ENCODE measurements at regions not wholly inside any gene's neighbourhood (a gene's known extent, or its start where the extent isn't known, plus 50 kb on each side); places are given as distances from the start of the nearest gene placed in this dataset.
A peak's percentile ranks its signal among the peaks of the same experiment; 100 is the strongest.

DNA sequence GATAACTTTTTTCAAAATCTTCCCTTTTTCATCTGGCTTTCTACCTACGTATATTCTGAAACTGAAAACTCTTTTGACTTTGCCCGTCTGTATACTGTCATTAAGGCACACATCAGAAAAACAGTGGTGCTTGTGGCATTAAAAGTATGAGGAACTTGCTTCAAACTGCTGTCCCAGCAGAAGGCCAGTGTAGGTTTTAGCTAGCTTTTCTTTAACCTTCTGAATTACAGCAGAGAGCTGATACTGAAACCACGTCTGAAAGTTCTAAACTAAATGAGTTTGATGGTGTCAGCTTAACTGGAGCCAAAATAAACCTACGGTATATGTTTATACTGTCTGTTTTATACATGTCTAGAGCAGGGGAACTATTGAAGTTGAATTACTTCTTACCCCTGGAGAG is 283.4 kb downstream of the TFEC start:
- no peaks in the 10 kb centered on the region for H3K36me3 ChIP-seq (replicated peaks; ENCODE audit: insufficient read depth, low read length)
- no peaks in the 10 kb centered on the region for H3K79me2 ChIP-seq (ENCODE audit: low read length)
- peak overlapping the region; percentile 39 for H3K9ac ChIP-seq (ENCODE audit: low read length)
- no peaks in the 10 kb centered on the region for H3K9me2 ChIP-seq (replicated peaks; ENCODE audit: insufficient read depth, low read length)
- H3K27ac ChIP-seq (ENCODE audit: low read length) = peak overlapping the region; percentile 81
- no peaks in the 10 kb centered on the region for H4K20me1 ChIP-seq (ENCODE audit: insufficient read depth, low read length)
- no peaks in the 10 kb centered on the region for H3K9me3 ChIP-seq (replicated peaks; ENCODE audit: insufficient read depth, low read length)
- H2AFZ ChIP-seq (ENCODE audit: low read length) = peak overlapping the region; percentile 26; the same call in 1 of the 2 replicates
- TF ChIP-seq EZH2phosphoT487 (IDR thresholded peaks at IDR 0.05; ENCODE audit: low read length) (no peak), EZH2 (optimal IDR thresholded peaks at IDR 0.05; ENCODE audit: low read depth, low read length) (no peak)
- TF ChIP-seq, protein P1, sequence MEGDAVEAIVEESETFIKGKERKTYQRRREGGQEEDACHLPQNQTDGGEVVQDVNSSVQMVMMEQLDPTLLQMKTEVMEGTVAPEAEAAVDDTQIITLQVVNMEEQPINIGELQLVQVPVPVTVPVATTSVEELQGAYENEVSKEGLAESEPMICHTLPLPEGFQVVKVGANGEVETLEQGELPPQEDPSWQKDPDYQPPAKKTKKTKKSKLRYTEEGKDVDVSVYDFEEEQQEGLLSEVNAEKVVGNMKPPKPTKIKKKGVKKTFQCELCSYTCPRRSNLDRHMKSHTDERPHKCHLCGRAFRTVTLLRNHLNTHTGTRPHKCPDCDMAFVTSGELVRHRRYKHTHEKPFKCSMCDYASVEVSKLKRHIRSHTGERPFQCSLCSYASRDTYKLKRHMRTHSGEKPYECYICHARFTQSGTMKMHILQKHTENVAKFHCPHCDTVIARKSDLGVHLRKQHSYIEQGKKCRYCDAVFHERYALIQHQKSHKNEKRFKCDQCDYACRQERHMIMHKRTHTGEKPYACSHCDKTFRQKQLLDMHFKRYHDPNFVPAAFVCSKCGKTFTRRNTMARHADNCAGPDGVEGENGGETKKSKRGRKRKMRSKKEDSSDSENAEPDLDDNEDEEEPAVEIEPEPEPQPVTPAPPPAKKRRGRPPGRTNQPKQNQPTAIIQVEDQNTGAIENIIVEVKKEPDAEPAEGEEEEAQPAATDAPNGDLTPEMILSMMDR (IDR thresholded peaks at IDR 0.05; ENCODE audit: low read length) = no peak
- DNase-seq = peak; percentile 98
- H3K4me1 ChIP-seq (ENCODE audit: low read length) = peaks cover 5% of the 10 kb centered on the region
- peak overlapping the region; percentile 40 for H3K4me3 ChIP-seq (ENCODE audit: low read length)
- peaks cover 18% of the 10 kb centered on the region for H3F3A ChIP-seq (ENCODE audit: insufficient read depth, low read length)
- H3K27me3 ChIP-seq (replicated peaks; ENCODE audit: insufficient read depth, low read length) = no peaks in the 10 kb centered on the region
- H3K4me2 ChIP-seq (ENCODE audit: low read depth, low read length) = peak overlapping the region; percentile 82

DNA sequence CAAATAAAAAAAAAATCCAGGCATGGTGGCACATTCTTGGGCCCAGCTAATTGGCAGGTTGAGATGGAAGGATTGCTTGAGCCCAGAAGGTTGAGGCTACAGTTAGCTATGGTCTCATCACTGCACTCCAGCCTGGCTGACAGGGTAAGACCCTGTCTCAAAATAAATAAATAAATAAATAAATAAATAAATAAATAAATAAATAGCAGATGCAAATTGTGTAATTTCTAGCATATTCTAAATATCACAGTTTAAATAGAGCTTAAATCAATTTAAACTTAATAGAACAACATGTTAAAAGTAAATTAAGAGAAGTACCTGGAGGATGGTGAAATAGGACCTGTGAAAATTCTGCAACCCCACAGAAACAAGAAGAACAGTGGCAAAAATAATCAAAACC is 290.5 kb downstream of the TFEC start:
- no peaks in the 10 kb centered on the region for H3K27me3 ChIP-seq (replicated peaks; ENCODE audit: insufficient read depth, low read length)
- no peak overlapping the region for H2AFZ ChIP-seq (ENCODE audit: low read length)
- no peak overlapping the region for H3K4me3 ChIP-seq (ENCODE audit: low read length)
- no peaks in the 10 kb centered on the region for H3K79me2 ChIP-seq (ENCODE audit: low read length)
- TF ChIP-seq EZH2 (optimal IDR thresholded peaks at IDR 0.05; ENCODE audit: low read depth, low read length) (no peak), EZH2phosphoT487 (IDR thresholded peaks at IDR 0.05; ENCODE audit: low read length) (no peak)
- TF ChIP-seq, protein P1 (IDR thresholded peaks at IDR 0.05; ENCODE audit: low read length) = no peak
- no peak overlapping the region for H3K4me2 ChIP-seq (ENCODE audit: low read depth, low read length)
- H3K9me2 ChIP-seq (replicated peaks; ENCODE audit: insufficient read depth, low read length) = no peaks in the 10 kb centered on the region
- H3F3A ChIP-seq (ENCODE audit: insufficient read depth, low read length) = no peaks in the 10 kb centered on the region
- no peaks in the 10 kb centered on the region for H3K4me1 ChIP-seq (ENCODE audit: low read length)
- no peak overlapping the region for H3K27ac ChIP-seq (ENCODE audit: low read length)
- H3K36me3 ChIP-seq (replicated peaks; ENCODE audit: insufficient read depth, low read length) = no peaks in the 10 kb centered on the region
- no peak overlapping the region for H3K9ac ChIP-seq (ENCODE audit: low read length)
- no peak for DNase-seq
- H3K9me3 ChIP-seq (replicated peaks; ENCODE audit: insufficient read depth, low read length) = no peaks in the 10 kb centered on the region
- H4K20me1 ChIP-seq (ENCODE audit: insufficient read depth, low read length) = no peaks in the 10 kb centered on the region

DNA sequence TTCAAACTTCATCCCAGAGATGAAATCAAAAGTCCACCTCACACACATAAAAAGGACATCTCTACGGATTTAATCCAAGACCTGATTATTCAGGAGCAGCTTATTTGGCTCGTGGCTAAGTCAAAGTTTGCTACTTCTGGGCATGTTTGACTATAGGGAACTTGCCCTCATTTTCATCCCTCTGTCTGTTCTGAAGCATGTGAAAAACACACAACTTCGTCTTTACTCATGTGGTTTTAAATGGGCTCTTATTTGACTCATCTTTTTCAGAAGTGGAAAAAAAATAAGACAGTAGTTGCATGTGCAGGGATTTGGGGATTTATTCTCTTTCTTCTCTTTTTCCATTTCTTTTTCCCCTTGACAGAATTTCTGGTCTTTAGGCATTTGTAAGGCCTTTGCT is 295.9 kb downstream of the TFEC start:
- Histone ChIP-seq H3K9me3 (replicated peaks; ENCODE audit: insufficient read depth, low read length) (no peaks in the 10 kb centered on the region), H3K27ac (ENCODE audit: low read length) (no peak overlapping the region), H3K27me3 (replicated peaks; ENCODE audit: insufficient read depth, low read length) (no peaks in the 10 kb centered on the region), H3K4me3 (ENCODE audit: low read length) (no peak overlapping the region), H3K36me3 (replicated peaks; ENCODE audit: insufficient read depth, low read length) (no peaks in the 10 kb centered on the region), H2AFZ (ENCODE audit: low read length) (no peak overlapping the region), H3F3A (ENCODE audit: insufficient read depth, low read length) (no peaks in the 10 kb centered on the region), H3K9me2 (replicated peaks; ENCODE audit: insufficient read depth, low read length) (no peaks in the 10 kb centered on the region), H3K79me2 (ENCODE audit: low read length) (no peaks in the 10 kb centered on the region), H3K9ac (ENCODE audit: low read length) (no peak overlapping the region), H3K4me2 (ENCODE audit: low read depth, low read length) (no peak overlapping the region), H3K4me1 (ENCODE audit: low read length) (no peaks in the 10 kb centered on the region), H4K20me1 (ENCODE audit: insufficient read depth, low read length) (no peaks in the 10 kb centered on the region)
- TF ChIP-seq, protein P1 (IDR thresholded peaks at IDR 0.05; ENCODE audit: low read length) = no peak
- TF ChIP-seq EZH2phosphoT487 (IDR thresholded peaks at IDR 0.05; ENCODE audit: low read length) = no peak
- TF ChIP-seq EZH2 (optimal IDR thresholded peaks at IDR 0.05; ENCODE audit: low read depth, low read length) = no peak
- DNase-seq = no peak
